CD8-positive, alpha-beta memory T cell (primary cell): ENCODE measurements at regions not wholly inside any gene's neighbourhood (a gene's known extent, or its start where the extent isn't known, plus 50 kb on each side); places are given as distances from the start of the nearest gene placed in this dataset.
"Not testable (repeated sequence)": the region's sequence is repeated elsewhere in the genome, so short reads cannot be mapped to it uniquely, and the experiment has no call there.

ENCODE experiments used
- CTCF ChIA-PET: fragments of 350-600 bp; sonication (Branson Sonifier 250); formaldehyde crosslinking; loops from one replicate; lab custom pipeline; 2021; ENCODE audit warnings: antibody characterized with exemption; lab: Charles Lee
- POLR2A ChIA-PET: fragments of 350-600 bp; sonication (Branson Sonifier 250); formaldehyde crosslinking; loops from one replicate; lab custom pipeline; 2021; ENCODE audit warnings: antibody characterized with exemption; lab: Charles Lee
- DNase-seq, 5 donors: peaks; one replicate each; pipeline versions ENCODE4 v3.0.0 to v3.0.0-alpha.2; 2020 to 2022; ENCODE audit warnings: mixed read lengths in 1 of 5
- H3K27ac ChIP-seq: one replicate; pipeline ENCODE4 v1.7.0; 2013; ENCODE audit warnings: low read depth, mild to moderate bottlenecking, low read length, moderate library complexity
- H3K27me3 ChIP-seq: 2 replicates; pipeline ENCODE4 v1.7.0; 2013; ENCODE audit warnings: low read length, mild to moderate bottlenecking; ENCODE audit not compliant: insufficient read depth, poor library complexity, severe bottlenecking
- H3K36me3 ChIP-seq: 2 replicates; pipeline ENCODE4 v1.7.0; 2013; ENCODE audit warnings: mild to moderate bottlenecking, low read length, moderate library complexity; ENCODE audit not compliant: insufficient read depth
- H3K4me1 ChIP-seq: 2 replicates; pipeline ENCODE4 v1.7.0; 2013; ENCODE audit warnings: mild to moderate bottlenecking, low read length, moderate library complexity; ENCODE audit not compliant: insufficient read depth
- H3K4me3 ChIP-seq: 2 replicates; pipeline ENCODE4 v1.7.0; 2013; ENCODE audit warnings: mild to moderate bottlenecking, low read length
- H3K9me3 ChIP-seq: 2 replicates; pipeline ENCODE4 v1.7.0; 2013; ENCODE audit warnings: mild to moderate bottlenecking, low read length
- H3K27ac Mint-ChIP-seq, 8 donors: one replicate each; pipeline ENCODE4 v1.8.0; 2020 to 2021; ENCODE audit warnings: mixed read lengths in 8 of 8, mild to moderate bottlenecking in 6 of 8, inconsistent platforms in 3 of 8, moderate library complexity in 3 of 8
- H3K27me3 Mint-ChIP-seq, 2 donors: one replicate each; pipeline ENCODE4 v1.8.0; 2020 to 2021; ENCODE audit warnings: mixed read lengths in 2 of 2, mild to moderate bottlenecking in 1 of 2, moderate library complexity in 1 of 2
- H3K36me3 Mint-ChIP-seq, 3 donors: one replicate each; pipeline ENCODE4 v1.8.0; 2020 to 2021; ENCODE audit warnings: mixed read lengths in 3 of 3, inconsistent platforms in 1 of 3, mild to moderate bottlenecking in 1 of 3
- H3K4me1 Mint-ChIP-seq, 3 donors: one replicate each; pipeline ENCODE4 v1.8.0; 2020 to 2021; ENCODE audit warnings: mixed read lengths in 3 of 3, inconsistent platforms in 1 of 3, mild to moderate bottlenecking in 1 of 3
- H3K4me3 Mint-ChIP-seq, 7 donors: one replicate each; pipeline ENCODE4 v1.8.0; 2020 to 2021; ENCODE audit warnings: mixed read lengths in 7 of 7, mild to moderate bottlenecking in 6 of 7, moderate library complexity in 4 of 7, inconsistent platforms in 2 of 7
- H3K9me3 Mint-ChIP-seq, 5 donors: one replicate each; pipeline ENCODE4 v1.8.0; 2020 to 2022; ENCODE audit warnings: mixed read lengths in 5 of 5, mild to moderate bottlenecking in 3 of 5, moderate library complexity in 2 of 5, inconsistent platforms in 1 of 5

DNA sequence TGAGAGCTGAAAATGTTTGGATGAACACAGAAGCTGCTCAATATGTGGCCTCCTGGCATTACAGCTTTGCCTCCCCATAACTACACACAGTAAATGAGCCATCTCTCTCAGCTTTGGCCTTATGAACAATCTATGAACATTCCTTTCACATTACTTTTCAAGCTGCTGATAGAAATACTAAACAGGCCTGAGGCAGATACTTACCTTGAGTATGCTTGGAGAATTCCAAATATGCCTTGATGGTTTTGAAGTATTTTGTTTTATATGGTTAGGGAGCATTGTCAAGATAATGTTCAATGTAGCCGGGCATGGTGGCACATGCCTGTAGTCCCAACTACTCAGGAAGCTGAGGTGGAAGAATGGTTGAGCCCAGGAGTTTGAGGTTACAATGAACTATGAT lies 104.5 kb downstream of the CD24 start:
- Mint-ChIP-seq H3K9me3 (peaks cover 0 to 2% (median 0%) of the 10 kb centered on the region in 5 donors), H3K36me3 (no peaks in the 10 kb centered on the region), H3K4me1 (no peaks in the 10 kb centered on the region), H3K4me3 (no peak overlapping the region), H3K27ac (no peak overlapping the region), H3K27me3 (peaks cover 1 to 15% of the 10 kb centered on the region in 2 donors)
- no peaks in the 10 kb centered on the region for H3K4me1 ChIP-seq
- H3K4me3 ChIP-seq = no peak overlapping the region
- POLR2A ChIA-PET = no interaction called here
- H3K27me3 ChIP-seq = no peaks in the 10 kb centered on the region
- H3K27ac ChIP-seq = no peak overlapping the region
- DNase-seq = no peak
- H3K36me3 ChIP-seq = no peaks in the 10 kb centered on the region
- CTCF ChIA-PET = no interaction called here
- no peaks in the 10 kb centered on the region for H3K9me3 ChIP-seq

DNA sequence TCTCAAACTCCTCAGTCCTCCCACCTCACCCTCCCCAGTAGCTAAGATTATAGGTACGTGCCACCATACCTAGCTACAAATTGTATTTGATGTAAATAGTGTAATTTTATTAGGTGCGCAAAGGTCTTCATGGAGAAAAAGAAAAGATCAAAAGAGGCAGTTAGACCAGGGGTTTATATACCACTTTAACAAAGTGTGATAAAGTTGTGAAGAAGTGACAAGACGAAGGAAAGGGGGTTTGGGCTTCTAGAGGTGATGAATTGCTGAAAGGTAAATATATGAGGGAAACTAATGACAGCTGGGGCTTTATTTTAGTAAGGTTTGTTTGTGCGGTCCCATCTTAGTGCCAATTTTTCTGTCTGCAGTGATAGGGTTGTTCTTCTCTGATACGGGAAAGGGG lies 105.3 kb downstream of the CD24 start:
- H3K4me3 Mint-ChIP-seq = no peak overlapping the region
- no peak for DNase-seq
- Histone ChIP-seq H3K27ac (no peak overlapping the region), H3K27me3 (no peaks in the 10 kb centered on the region), H3K4me1 (no peaks in the 10 kb centered on the region), H3K36me3 (no peaks in the 10 kb centered on the region), H3K4me3 (no peak overlapping the region), H3K9me3 (no peaks in the 10 kb centered on the region)
- POLR2A ChIA-PET = no interaction called here
- no peaks in the 10 kb centered on the region for H3K4me1 Mint-ChIP-seq
- CTCF ChIA-PET = no interaction called here
- H3K9me3 Mint-ChIP-seq = no peaks in the 10 kb centered on the region
- H3K27ac Mint-ChIP-seq = no peak overlapping the region
- H3K36me3 Mint-ChIP-seq = no peaks in the 10 kb centered on the region
- H3K27me3 Mint-ChIP-seq = peaks cover 0 to 18% of the 10 kb centered on the region in 2 donors

GRCh38 chr6:106866875-106867658 lies 107.5 kb downstream of the CD24 start:
- CTCF ChIA-PET = no interaction called here
- no peaks in the 10 kb centered on the region for H3K36me3 ChIP-seq

DNA sequence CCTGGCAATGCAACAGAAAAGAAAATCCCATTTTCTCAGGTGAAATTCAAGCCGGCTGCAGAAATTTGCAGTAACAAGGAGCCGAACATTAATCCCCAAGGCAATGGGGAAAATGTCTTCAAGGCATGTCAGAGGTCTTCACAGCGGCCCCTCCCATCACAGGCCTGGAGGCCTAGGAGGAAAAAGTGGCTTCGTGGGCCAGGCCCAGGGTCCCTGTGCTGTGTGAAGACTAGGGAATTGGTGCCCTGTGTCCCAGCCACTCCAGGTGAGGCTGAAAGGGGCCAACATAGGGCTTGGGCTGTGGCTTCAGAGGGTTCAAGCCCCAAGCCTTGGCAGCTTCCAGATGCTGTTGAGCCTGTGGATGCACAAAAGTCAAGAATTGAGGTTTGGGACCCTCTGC lies 111.7 kb downstream of the CD24 start:
- Mint-ChIP-seq H3K9me3 (peaks cover 0 to 4% (median 2%) of the 10 kb centered on the region in 5 donors), H3K4me3 (no peak overlapping the region), H3K4me1 (no peaks in the 10 kb centered on the region)

More at GRCh38 chr6:106866875-106867658, 107.5 kb downstream of the CD24 start:
- peaks cover 0 to 2% (median 0%) of the 10 kb centered on the region in 3 donors for H3K36me3 Mint-ChIP-seq
- no peak overlapping the region for H3K4me3 Mint-ChIP-seq
- H3K27me3 Mint-ChIP-seq = peaks cover 3 to 21% of the 10 kb centered on the region in 2 donors
- H3K4me1 Mint-ChIP-seq = no peaks in the 10 kb centered on the region
- Histone ChIP-seq H3K27ac (no peak overlapping the region), H3K4me1 (no peaks in the 10 kb centered on the region), H3K4me3 (no peak overlapping the region), H3K9me3 (no peaks in the 10 kb centered on the region), H3K27me3 (no peaks in the 10 kb centered on the region)
- no peak for DNase-seq
- H3K27ac Mint-ChIP-seq = no peak overlapping the region
- H3K9me3 Mint-ChIP-seq = peaks cover 0 to 2% (median 2%) of the 10 kb centered on the region in 5 donors
- POLR2A ChIA-PET = no interaction called here

GRCh38 chr6:106860940-106861339 lies 113.6 kb downstream of the CD24 start:
- H3K4me3 Mint-ChIP-seq = no peak overlapping the region
- DNase-seq = no peak
- no peaks in the 10 kb centered on the region for H3K4me1 Mint-ChIP-seq
- H3K27me3 ChIP-seq = no peaks in the 10 kb centered on the region
- H3K27ac ChIP-seq = no peak overlapping the region
- H3K27ac Mint-ChIP-seq = no peak overlapping the region
- no peaks in the 10 kb centered on the region for H3K36me3 ChIP-seq
- peaks cover 0 to 4% (median 2%) of the 10 kb centered on the region in 5 donors for H3K9me3 Mint-ChIP-seq
- CTCF ChIA-PET = no interaction called here
- H3K9me3 ChIP-seq = no peaks in the 10 kb centered on the region
- H3K4me1 ChIP-seq = no peaks in the 10 kb centered on the region
- peaks cover 0 to 2% (median 0%) of the 10 kb centered on the region in 3 donors for H3K36me3 Mint-ChIP-seq
- POLR2A ChIA-PET = no interaction called here
- H3K27me3 Mint-ChIP-seq = peaks cover 3 to 30% of the 10 kb centered on the region in 2 donors
- H3K4me3 ChIP-seq = no peak overlapping the region

More for the DNA sequence above, 111.7 kb downstream of the CD24 start:
- CTCF ChIA-PET = no interaction called here
- Mint-ChIP-seq H3K27me3 (peaks cover 3 to 21% of the 10 kb centered on the region in 2 donors), H3K36me3 (peaks cover 0 to 2% (median 0%) of the 10 kb centered on the region in 3 donors), H3K27ac (no peak overlapping the region)
- no peak overlapping the region for H3K4me3 ChIP-seq
- H3K9me3 ChIP-seq = no peaks in the 10 kb centered on the region
- no peak overlapping the region for H3K27ac ChIP-seq
- H3K36me3 ChIP-seq = no peaks in the 10 kb centered on the region
- no peaks in the 10 kb centered on the region for H3K4me1 ChIP-seq
- POLR2A ChIA-PET = no interaction called here
- H3K27me3 ChIP-seq = no peaks in the 10 kb centered on the region
- no peak for DNase-seq

- ChIA-PET CTCF (no interaction called here), POLR2A (no interaction called here)
- no peak overlapping the region for H3K27ac ChIP-seq
- H3K36me3 Mint-ChIP-seq = peaks cover 0 to 2% (median 0%) of the 10 kb centered on the region in 3 donors
- no peaks in the 10 kb centered on the region for H3K27me3 ChIP-seq
- H3K27ac Mint-ChIP-seq = no peak overlapping the region
- no peak overlapping the region for H3K4me3 Mint-ChIP-seq
- H3K27me3 Mint-ChIP-seq = peaks cover 3 to 27% of the 10 kb centered on the region in 2 donors
- H3K36me3 ChIP-seq = no peaks in the 10 kb centered on the region
- H3K4me1 Mint-ChIP-seq = no peaks in the 10 kb centered on the region
- no peaks in the 10 kb centered on the region for H3K4me1 ChIP-seq
- H3K4me3 ChIP-seq = no peak overlapping the region
- H3K9me3 ChIP-seq = no peaks in the 10 kb centered on the region
- DNase-seq = no peak
- H3K9me3 Mint-ChIP-seq = peaks cover 0 to 4% (median 2%) of the 10 kb centered on the region in 5 donors
Measured at GRCh38 chr6:106858653-106859092, 115.9 kb downstream of the CD24 start.

DNA sequence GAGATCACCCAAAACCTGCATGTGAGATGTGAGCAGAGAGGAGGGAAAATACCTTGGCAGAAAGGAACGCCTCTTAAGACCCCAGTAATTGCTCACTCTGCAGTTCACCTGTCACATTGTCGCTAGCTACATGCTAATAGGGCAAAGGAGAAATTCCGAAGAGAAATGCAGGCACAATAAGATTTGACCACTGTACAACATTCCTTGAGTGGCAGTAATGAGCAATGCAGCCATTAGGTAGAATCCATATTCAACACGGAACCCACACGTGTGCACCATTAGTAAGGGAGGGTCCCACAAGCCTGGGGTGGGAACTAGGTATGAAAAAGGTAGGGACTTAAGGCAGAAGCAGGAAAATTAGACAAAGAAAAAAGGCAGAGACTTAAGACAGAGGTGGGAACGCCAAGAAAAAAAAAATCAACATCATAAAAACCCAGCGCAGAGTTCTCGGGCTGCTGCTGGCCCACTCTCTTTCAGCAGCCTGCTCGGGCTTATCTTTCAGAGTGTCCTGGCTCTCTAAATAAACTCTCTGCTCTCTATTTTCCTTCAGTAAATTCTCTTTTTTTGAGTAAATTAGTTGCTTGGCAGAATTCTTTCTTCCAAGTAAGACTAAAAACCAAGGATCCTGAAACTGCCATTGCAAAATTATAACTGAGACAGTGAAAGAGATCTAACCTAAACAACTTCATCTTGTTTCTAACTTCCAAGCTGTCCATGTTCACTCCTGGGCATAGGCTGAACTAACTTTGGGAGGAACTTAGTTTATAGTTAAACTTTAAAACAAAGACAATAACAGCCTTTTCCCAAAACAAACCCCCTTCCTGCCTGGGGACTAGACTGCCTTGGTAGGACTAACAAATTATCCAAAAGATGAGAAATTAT lies 116.5 kb downstream of the CD24 start:
- DNase-seq = no peak
- Mint-ChIP-seq H3K9me3 (peaks cover 0 to 5% (median 2%) of the 10 kb centered on the region in 5 donors), H3K27ac (peak overlapping the region in 1 of 8 donors; percentile 80), H3K27me3 (peaks cover under 1 to 27% of the 10 kb centered on the region in 2 donors), H3K4me3 (no peak overlapping the region), H3K4me1 (no peaks in the 10 kb centered on the region), H3K36me3 (peaks cover 0 to 2% (median 0%) of the 10 kb centered on the region in 3 donors)
- no peak overlapping the region for H3K4me3 ChIP-seq
- ChIA-PET CTCF (no interaction called here), POLR2A (no interaction called here)
- H3K9me3 ChIP-seq = no peaks in the 10 kb centered on the region
- H3K4me1 ChIP-seq = no peaks in the 10 kb centered on the region
- no peak overlapping the region for H3K27ac ChIP-seq
- H3K27me3 ChIP-seq = no peaks in the 10 kb centered on the region
- no peaks in the 10 kb centered on the region for H3K36me3 ChIP-seq

DNA sequence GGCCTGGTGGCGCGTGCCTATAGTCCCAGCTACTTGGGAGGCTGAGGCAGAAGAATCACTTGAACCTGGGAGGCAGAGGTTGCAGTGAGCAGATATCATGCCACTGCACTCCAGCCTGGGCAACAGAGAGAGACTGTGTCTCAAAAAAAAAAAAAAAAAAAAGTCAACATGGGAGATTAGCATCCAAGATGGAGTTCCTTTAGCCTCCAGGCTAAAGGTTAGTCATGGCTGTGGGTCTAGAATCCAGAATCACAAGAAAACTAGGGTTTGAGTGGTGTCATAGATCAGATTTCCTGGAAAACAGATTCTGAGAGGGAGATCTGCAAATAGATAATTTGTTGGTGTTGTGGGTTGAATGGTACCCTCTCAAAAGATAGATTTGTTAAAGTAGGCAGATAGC lies 117.2 kb downstream of the CD24 start:
- DNase-seq, H3K4me3 ChIP-seq, H3K4me1 ChIP-seq, H3K4me1 Mint-ChIP-seq, H3K36me3 Mint-ChIP-seq, H3K27ac Mint-ChIP-seq, H3K9me3 ChIP-seq, POLR2A ChIA-PET, H3K27ac ChIP-seq, CTCF ChIA-PET, H3K9me3 Mint-ChIP-seq, H3K36me3 ChIP-seq, H3K4me3 Mint-ChIP-seq, H3K27me3 ChIP-seq: not testable (repeated sequence)
- peaks cover 2 to 24% of the 10 kb centered on the region in 2 donors for H3K27me3 Mint-ChIP-seq
